Stimulated activated CD4-positive, alpha-beta T cell treated with anti-CD3 and anti-CD28 coated beads, Interleukin-2, amount 100 ng/mL, for 48 hours (primary cell): ENCODE measurements at regions not wholly inside any gene's neighbourhood (a gene's known extent, or its start where the extent isn't known, plus 50 kb on each side); places are given as distances from the start of the nearest gene placed in this dataset.

Experiments used
- DNase-seq, 2 donors: peaks; one replicate each; pipeline ENCODE4 v3.0.0-alpha.2; 2020

DNA sequence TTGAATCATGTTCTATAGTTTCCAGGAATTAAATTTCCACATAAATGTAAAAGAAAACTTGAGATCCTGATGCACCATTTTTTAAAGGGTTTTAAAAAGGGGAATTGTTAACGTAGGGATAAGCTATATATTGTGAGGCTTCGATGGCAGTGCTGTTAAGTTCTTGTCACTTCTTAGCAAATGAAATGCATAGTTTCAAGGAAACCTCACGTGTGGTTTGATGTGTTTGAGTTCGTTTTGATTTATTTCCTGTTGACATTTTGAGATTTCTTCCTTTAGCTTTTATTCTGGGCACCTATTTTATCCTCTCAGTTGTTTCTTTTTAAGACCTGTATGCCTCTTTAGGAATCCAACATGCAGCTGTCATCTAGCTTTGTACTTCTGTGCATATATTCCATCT, 301.0 kb downstream of the DOCK8 start:
- DNase-seq, result no peak

DNA sequence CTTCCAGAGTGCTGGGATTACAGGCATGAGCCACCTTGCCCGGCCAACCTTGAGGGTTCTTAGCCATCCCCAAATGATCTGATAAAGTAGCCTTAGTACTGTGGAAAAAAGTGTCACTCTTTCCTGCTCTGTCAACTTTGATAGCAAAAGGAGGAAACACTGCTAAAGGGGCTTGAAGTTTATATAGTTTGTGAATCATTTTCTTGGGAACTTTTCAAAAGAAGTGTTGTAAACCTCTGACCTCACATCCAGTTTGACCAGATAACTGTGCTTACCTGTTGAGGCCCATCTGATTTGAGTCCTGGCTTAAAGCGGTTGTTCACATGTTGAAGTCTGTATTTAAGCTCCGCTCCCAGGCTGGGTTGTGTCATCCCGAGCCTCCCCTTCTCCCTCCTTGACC, 303.3 kb downstream of the DOCK8 start:
- no peak for DNase-seq

DNA sequence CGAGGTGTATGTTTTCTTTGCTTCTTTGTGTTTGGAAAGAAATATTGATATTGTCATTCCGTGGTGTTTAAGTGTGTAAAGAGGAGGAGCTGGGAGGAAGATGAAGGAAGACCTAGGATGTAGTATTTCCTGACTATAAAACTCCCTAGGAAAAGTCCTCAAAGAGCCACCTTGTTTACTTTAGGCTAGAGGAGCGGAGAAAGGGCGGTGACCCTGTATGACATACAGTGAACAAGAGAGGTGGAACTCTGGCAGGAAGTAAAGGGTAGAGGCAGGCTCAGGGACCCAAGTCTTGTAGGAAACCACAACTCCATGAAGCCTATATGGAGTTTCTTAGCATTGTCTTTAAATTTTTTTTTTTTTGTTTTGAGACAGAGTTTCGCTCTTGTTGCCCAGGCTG, 303.9 kb downstream of the DOCK8 start:
- no peak for DNase-seq

DNA sequence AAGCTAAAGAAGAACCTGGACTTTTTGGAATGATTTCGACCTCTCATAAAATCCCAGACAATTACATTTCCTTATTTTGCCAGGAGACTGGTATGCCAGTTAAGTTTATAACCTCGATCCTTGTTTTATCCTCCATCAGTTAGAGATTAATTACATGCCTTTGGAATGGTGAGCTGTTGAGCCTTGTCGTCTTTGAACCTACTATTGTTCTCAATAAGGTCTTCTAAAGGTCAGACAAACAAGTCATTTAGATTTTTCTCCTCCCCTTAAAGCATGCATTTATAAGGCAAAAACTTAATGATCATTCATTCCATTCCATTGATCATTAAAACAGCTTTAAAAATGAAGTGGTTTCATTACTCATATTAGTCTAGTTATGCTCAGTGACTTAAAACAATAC, 304.9 kb downstream of the DOCK8 start:
- no peak for DNase-seq

DNA sequence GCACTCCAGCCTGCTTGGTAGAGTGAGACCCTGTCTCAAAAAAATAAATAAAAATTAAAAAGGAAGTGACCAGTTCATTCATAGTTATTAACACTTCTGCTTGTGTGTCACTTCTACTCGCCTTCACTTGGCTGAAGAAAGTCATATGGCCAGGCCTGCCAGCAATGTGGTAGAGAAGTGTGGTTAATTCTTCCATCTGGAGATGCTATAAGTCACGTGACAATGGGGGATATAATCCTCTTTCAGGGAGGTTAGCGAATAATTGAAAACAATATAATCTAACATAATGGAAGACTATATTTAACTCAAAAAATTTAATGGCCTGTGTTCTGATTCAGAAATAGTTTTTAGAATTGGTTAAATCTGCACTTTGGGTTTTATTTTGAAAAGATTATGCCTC, 305.6 kb downstream of the DOCK8 start:
- no peak for DNase-seq

DNA sequence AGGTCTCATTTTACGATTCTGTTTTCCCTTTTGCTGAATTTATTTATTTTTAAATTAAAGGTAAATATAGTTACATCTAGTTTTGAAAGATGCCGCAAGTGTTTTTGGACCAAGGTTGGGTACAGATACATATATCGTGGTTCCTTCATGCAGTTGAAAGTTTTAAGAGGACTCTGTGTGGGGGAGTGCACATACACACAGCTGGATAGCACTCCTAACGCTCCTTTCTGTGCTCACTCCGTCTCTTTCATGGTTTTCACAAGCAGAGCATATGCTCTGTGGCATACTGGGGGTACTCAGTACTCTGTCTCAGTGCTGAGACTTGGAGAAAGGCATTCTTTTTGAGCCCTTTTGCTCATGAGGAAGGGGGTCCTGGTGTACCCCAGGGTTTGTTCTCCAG, 307.5 kb downstream of the DOCK8 start:
- DNase-seq, result no peak

DNA sequence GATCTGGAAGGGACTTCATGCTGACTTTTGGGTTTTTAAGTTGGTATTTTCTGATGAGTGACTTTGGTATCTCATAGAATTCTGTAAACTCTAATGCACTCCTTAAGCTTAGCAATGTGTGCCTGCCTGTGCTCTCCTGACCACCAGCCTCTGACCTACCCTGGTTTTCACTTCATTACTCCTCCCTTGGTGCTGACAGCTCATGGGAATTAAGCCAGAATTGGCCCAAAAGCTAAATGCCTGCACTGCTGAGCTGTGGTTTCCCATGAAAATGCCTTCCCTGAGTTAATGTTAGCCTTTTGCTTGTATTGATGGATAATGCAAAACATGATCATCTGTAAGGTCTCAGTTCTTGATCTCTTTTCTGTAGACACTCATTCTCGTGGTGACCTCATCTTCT, 308.0 kb downstream of the DOCK8 start:
- DNase-seq, result no peak

DNA sequence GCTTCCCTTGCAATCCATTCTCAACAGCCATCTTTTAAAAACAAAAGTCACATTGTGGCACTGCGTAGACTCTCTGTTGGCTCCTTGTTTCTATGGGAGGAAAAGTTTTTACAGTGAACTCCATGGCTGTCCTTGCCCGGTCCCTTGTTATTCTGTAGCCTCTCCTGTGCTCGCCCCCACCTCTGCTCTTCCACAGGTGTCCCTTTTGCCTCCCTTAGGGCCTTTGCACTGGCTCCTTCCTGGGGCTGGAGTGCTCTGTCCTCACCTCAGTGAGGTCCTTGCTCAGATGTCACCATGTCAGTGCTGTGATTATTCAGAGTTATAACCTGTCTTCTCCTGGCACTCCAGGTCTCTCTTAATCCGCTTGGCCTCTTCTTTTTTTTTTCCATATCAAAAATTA, 308.8 kb downstream of the DOCK8 start:
- no peak for DNase-seq

DNA sequence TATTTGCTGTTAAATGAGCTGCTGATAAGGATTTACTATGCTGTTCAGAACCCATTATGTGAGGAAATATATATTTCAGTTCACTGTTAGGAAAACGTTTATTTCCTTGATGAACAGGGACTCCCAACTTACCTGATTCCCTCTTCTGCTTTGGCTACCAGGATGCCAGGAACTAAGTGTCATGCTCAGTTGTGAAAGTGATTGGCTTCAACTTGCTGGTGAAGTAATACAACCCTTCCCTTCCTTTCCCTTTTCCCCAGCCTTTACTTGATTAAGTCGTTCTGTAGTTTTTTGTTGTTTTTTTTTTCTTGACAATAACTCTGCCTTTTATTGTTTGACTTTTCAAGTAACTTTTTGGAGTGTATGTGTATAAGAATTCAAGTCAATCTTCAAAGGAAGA, 309.3 kb downstream of the DOCK8 start:
- no peak for DNase-seq

DNA sequence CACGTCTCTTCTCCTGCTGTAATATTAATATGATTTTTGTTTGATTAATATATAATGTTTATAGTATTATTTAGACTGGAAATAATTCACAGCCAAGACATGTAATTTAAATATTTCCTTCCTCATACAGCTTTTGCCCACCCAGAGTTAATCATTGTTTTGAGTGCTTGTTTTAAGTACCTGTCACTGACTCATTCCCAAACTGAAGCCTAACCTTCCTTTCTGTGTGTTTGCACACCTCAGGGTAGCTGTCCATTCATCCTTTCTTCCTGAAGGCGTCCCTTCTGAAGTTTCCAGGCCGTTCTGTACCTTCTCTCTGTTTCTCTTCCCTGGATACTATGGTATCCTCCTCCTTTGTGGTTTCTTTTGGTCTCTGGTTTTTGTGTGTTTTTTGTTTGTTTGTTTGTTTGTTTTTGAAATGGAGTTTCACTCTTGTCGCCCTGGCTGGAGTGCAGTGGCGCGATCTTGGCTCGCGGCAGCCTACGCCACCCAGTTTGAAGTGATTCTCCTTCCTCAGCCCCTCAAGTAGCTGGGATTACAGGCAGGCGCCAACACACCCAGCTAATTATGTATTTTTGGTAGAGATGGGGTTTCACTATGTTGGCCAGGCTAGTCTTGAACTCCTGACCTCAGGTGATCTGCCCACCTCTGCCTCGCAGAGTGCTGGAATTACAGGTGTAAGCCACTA, 312.4 kb downstream of the DOCK8 start:
- no peak for DNase-seq

DNA sequence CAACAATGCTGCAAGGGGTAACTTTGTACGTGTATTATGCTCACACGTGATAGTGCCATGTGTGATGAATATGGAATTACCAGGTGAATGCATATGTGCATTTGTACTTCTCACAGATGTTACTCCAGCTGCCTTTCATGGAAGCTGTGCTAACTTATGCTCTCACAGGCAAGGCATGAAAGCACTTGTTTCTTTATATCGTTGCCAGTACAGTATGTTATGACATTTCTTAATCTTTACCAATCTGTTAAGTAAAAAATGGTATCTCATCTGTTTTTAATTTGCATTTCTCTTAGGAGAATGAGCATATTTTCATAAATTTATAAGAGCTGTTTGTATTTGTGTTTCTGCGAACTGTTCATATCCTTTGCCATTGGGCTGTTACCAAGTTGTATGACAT, 311.8 kb upstream of the DMRT1 start:
- DNase-seq, result no peak

DNA sequence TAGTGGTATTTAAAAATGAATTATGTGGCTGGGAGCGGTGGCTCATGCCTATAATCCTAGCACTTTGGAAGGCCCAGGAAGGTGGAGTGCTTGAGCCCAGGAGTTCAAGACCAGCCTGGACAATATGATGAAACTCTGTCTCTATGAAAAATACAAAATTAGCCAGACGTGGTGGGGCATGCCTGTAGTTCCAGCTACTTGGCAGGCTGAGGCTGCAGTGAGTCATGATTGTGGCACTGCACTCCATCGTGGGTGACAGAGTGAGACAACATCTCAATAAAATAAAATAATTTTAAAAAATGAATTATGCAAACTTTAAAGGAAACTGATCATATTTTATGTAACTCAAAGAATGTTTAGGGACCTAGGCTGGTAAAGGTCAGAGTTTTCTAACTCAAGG, 310.8 kb upstream of the DMRT1 start:
- no peak for DNase-seq

DNA sequence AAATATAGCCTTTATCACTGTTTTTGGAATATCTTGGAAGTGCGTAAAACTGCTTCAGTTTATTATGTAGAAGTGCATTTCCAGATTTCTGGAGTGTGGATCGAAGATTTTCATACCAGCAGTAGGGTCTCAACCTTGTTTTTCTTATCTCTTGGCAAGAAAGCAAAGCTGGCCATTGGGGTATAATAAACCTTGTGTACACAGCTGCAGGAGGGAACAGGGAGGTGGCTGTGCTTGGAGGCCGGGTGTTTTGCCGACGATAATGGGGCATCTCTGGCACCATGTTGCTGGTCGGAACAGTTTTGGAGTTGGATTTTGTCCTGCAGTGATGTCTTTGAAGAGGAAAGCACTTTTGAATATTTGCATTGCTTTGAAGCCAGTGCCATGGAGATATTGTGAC, 308.8 kb upstream of the DMRT1 start:
- DNase-seq, result no peak

DNA sequence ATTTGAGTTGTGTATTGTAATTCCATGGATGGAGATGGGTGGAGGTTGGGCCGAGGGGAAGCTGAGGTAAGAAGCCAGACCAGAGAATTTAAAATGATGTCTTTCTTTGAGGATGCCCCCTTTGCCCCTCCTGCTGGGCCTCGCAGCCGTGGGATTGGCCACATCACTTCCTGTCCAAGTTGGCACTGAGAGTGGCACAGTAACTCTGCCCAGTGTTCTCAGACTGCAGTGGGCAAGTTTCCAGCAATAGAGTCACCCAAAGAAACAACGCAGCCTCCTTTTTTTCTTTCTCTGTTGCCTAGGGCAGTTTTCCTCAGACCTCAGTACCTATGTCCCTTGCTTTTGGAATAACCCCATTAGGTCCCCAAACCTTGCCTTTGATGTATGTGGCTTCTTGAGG, 306.6 kb upstream of the DMRT1 start:
- DNase-seq, result no peak

DNA sequence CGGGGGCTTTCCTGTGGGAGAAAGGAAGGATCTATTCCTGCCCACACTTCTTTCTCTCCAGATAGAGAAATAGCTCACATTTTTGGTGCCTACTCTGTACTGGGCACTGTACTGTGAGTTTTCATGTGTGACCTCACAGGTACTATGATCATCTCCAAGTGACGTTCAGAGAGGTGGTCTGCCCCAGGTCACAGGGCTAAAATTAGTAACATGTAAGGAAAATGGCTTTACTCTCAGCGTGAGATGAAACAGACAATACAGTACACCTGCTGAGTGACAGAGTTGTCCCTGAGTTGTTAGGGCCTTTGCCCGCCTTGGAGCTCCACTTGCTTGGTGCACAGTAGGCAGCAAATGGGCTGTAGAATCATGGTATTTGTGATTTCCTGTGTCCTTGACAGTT, 306.1 kb upstream of the DMRT1 start:
- DNase-seq, result no peak

DNA sequence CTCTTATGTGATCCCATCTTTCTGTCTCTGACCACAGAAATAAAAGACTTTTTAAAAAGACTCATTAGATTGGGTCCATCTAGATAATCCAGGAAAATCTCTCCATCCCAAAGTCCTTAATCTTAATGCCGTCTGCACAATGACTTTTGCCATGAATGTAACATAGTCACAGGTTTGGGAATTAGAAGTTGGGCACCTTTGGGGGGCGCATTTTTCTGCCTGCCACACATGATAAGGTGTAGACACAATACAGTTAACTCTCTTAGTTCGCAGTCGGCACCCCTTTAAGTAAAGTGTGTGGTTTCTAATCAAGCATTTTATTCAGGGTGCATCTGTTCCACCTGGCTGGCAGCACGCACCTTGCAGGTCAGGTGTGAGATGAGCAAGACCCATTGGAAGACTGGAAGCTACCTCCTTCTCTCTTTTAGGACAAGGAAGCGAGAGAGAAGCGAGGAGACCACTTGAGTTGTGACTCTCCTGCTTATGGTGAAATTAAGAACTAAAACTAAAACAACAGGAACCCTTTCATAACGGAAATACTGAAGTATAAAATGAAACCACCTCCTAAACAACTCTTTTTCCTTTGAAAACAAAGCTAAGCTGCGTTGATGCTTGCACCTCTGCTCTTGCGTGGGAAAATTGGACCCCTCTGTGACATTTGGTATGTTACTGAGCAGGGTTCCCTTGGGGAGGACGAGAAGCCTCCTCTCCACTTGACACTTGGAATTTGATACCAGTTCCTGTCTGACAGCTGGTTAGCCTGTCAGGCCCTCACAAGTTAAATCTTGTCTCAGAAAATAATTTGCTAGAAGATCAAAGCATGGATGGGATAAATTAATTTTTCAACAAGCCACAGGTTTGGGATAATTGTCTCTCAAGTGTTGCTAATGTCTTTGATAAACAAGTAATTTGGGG, 304.6 kb upstream of the DMRT1 start:
- DNase-seq, result no peak

DNA sequence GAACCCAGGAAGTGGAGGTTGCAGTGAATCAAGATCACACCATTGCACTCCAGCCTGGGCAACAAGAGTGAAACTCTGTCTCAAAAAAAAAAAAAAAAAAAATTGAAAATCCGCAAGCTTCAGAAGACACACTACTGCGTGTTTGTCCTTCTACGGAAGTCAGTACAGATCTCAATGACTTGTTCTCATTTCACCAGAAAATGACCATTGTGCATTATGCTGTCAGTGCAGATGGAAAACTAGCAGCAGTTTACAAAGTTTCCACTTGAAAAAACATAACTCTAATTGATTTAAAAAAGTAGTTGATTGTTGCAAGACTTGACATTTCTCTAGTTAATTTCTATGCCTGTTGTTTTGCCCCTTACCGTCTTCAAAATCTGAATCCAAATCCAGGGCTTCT, 298.0 kb upstream of the DMRT1 start:
- DNase-seq, result no peak

DNA sequence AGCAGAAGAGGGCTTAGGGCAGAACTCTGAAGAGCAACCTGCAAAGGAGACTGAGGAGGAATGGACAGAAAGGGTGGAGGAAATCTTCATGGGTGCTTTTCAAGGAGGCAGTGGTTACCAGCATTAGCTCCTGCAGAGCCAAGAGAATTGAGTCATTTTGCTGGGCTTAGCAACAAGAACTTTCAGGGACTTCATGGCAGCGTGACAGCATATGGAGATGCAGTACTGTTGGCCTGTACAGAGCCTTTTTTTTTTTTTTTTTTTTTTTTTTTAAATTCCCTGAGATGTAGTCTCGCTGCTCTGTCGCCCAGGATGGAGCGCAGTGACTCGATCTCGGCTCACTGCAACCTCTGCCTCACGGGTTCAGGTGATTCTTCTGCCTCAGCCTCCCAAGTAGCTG, 296.0 kb upstream of the DMRT1 start:
- DNase-seq, result no peak

DNA sequence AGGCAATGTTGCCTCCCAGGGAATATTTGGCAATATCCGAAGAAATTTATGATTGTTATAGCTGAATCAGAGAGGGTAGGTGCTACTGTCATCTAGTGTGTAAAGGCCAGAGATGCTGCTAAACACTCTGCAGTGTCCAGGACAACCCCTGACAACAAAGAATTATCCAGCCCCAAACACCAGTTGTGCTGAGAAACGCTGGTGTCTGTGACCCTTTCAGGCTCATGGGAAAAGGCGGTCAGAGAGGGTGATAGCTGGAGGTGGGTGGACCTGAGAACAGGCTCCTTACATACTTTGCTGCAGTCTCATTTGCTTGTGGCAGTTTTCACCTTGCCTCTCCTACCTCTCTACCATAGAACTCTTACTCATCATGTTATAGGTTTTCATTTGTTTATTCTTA, 295.3 kb upstream of the DMRT1 start:
- no peak for DNase-seq

DNA sequence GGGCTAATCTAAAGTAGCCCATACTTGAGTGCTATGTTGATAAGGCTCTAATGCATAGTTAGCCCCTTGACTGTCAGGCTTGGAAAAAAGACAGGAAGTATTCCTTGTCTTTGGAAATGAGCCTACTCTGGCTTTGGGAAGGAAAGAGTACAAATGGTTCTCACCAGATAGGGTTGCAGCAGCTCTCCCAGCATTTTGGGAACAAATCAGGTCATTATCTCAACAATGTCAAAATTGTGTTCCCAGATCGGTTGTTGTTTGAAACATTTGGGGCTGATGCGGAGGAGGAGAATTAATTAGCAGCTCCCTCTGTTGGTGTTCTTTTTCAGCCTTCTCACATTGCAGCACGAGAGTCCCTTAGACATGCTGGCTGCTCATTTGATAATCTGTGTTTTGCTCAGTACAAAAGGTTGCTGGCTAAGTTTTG, 294.7 kb upstream of the DMRT1 start:
- DNase-seq, result no peak

DNA sequence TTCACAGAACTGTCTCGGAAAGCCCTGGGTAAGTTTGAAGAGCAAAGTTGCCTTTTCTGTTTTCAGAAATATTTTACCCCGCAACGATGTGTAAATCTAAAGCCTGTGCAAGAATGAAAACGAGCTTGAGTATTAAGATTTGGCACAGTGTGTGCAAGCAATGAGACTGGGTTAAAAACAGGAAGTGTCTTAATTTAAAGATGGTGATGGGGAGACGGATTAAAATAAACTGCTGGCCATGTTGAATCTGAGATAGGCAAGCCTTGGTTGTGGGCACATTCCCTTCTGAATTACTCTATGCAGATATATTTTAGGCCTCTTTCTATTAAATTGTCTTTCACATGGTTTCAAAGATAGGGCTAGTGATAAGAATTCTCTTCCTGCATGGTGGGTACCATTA, 294.2 kb upstream of the DMRT1 start:
- no peak for DNase-seq

DNA sequence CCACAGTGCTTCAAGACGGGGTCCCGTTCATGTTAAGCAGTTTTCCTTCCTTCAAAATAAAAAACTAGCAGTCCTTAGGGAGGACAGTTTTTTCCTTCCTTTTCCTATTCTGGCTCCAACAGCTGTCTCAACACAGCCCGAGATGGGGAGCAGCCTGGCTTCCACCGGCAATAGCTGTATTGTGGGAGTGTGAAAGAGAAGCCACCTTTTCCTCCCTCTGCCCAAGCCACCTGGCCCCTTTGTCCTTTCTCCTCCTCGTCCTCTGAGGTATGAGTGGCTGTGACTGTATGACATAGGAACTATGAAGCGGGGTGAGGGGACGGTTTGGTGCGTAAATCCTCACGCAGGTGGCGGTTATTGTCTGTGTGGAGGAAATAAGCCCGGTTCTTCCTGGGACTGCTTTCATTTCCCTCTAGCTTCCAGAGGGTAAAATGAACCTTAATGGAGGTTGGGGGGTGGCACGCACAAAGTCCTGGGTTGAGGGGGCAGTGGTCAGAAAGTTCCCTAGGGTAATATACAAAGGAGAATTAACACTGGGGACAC, 292.0 kb upstream of the DMRT1 start:
- DNase-seq, result no peak

DNA sequence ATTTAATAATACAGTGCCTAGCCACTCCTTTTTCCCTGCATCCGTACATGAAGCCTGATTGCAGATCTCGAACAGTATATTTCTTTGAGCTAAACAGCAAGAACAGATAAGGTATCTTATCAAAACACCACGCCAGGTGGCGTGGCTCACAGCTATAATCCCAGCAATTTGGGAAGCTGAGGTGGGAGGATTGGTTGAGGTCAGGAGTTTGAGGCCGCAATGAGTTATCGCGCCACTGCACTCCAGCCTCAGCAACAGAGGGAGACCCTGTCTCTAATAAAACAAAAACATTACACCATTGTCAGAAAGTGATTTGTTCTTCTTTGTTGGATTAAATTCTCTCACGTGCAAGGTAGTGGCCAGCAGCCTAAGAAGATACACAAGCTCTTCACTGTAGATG, 291.2 kb upstream of the DMRT1 start:
- DNase-seq, result no peak
